NB4 (cell line): ENCODE measurements at regions not wholly inside any gene's neighbourhood (a gene's known extent, or its start where the extent isn't known, plus 50 kb on each side); places are given as distances from the start of the nearest gene placed in this dataset.

Source experiments
- CTCF ChIP-seq: IDR thresholded peaks from one replicate; pipeline ENCODE4 v1.5.1; 2012; ENCODE audit warnings: low read depth, low read length
- MYC ChIP-seq: IDR thresholded peaks from 2 replicates; pipeline ENCODE4 v1.6.1; 2011; ENCODE audit warnings: low read depth, low read length

- TF ChIP-seq CTCF (no peak), MYC (no peak)
Observed at GRCh38 chr22:22395245-22395644, 113.3 kb downstream of the ZNF280B start.
